ENCODE measurements at regions not wholly inside any gene's neighbourhood (a gene's known extent, or its start where the extent isn't known, plus 50 kb on each side); places are given as distances from the start of the nearest gene placed in this dataset.
A peak's percentile ranks its signal among the peaks of the same experiment; 100 is the strongest.

GRCh38 chr3:102529452-102529851, 94.6 kb downstream of the ZPLD1 start:
- Histone ChIP-seq H3K27ac (no peak overlapping the region), H3K36me3 (no peaks in the 10 kb centered on the region), H3K27me3 (ENCODE audit: insufficient read depth, low read depth, severe bottlenecking) (no peaks in the 10 kb centered on the region), H3K9me3 (ENCODE audit: severe bottlenecking) (no peaks in the 10 kb centered on the region), H3K4me3 (ENCODE audit: low read depth, low read length) (no peak overlapping the region)
- peak; percentile 75 for TF ChIP-seq CTCF (IDR thresholded peaks at IDR 0.05; ENCODE audit: low read depth, low read length)
- peak; percentile 51 for DNase-seq

- DNase-seq: no peak
- no peak for TF ChIP-seq CTCF (IDR thresholded peaks at IDR 0.05; ENCODE audit: low read depth, low read length)
- Histone ChIP-seq H3K27me3 (ENCODE audit: insufficient read depth, low read depth, severe bottlenecking) (no peaks in the 10 kb centered on the region), H3K9me3 (ENCODE audit: severe bottlenecking) (no peaks in the 10 kb centered on the region), H3K36me3 (no peaks in the 10 kb centered on the region), H3K27ac (no peak overlapping the region), H3K4me3 (ENCODE audit: low read depth, low read length) (no peak overlapping the region)
Measured at GRCh38 chr3:102530415-102531181, 95.8 kb downstream of the ZPLD1 start.

- Histone ChIP-seq H3K27ac (no peak overlapping the region), H3K4me3 (ENCODE audit: low read depth, low read length) (no peak overlapping the region), H3K27me3 (ENCODE audit: insufficient read depth, low read depth, severe bottlenecking) (no peaks in the 10 kb centered on the region), H3K9me3 (ENCODE audit: severe bottlenecking) (no peaks in the 10 kb centered on the region), H3K36me3 (no peaks in the 10 kb centered on the region)
- DNase-seq: no peak
- no peak for TF ChIP-seq CTCF (IDR thresholded peaks at IDR 0.05; ENCODE audit: low read depth, low read length)
Measured at GRCh38 chr3:102531686-102532085, 96.9 kb downstream of the ZPLD1 start.

GRCh38 chr3:102532901-102533300, 98.1 kb downstream of the ZPLD1 start:
- TF ChIP-seq CTCF (IDR thresholded peaks at IDR 0.05; ENCODE audit: low read depth, low read length): no peak
- no peaks in the 10 kb centered on the region for H3K27me3 ChIP-seq (ENCODE audit: insufficient read depth, low read depth, severe bottlenecking)
- no peak overlapping the region for H3K27ac ChIP-seq
- H3K9me3 ChIP-seq (ENCODE audit: severe bottlenecking): no peaks in the 10 kb centered on the region
- H3K4me3 ChIP-seq (ENCODE audit: low read depth, low read length): no peak overlapping the region
- DNase-seq: no peak
- H3K36me3 ChIP-seq: no peaks in the 10 kb centered on the region

- TF ChIP-seq CTCF (IDR thresholded peaks at IDR 0.05; ENCODE audit: low read depth, low read length): no peak
- Histone ChIP-seq H3K36me3 (no peaks in the 10 kb centered on the region), H3K4me3 (ENCODE audit: low read depth, low read length) (no peak overlapping the region), H3K9me3 (ENCODE audit: severe bottlenecking) (no peaks in the 10 kb centered on the region), H3K27me3 (ENCODE audit: insufficient read depth, low read depth, severe bottlenecking) (no peaks in the 10 kb centered on the region), H3K27ac (no peak overlapping the region)
- no peak for DNase-seq
Measured at GRCh38 chr3:102533784-102534183, 99.0 kb downstream of the ZPLD1 start.

- Histone ChIP-seq H3K27ac (no peak overlapping the region), H3K36me3 (no peaks in the 10 kb centered on the region), H3K27me3 (ENCODE audit: insufficient read depth, low read depth, severe bottlenecking) (no peaks in the 10 kb centered on the region), H3K4me3 (ENCODE audit: low read depth, low read length) (no peak overlapping the region), H3K9me3 (ENCODE audit: severe bottlenecking) (no peaks in the 10 kb centered on the region)
- DNase-seq: peak; percentile 15
- 0 out of 2 replicates have a peak, but pooled peaks have one; percentile 20 for TF ChIP-seq CTCF (IDR thresholded peaks at IDR 0.05; ENCODE audit: low read depth, low read length)
Measured at GRCh38 chr3:102536456-102536855, 101.6 kb downstream of the ZPLD1 start.
